ENCODE measurements at regions not wholly inside any gene's neighbourhood (a gene's known extent, or its start where the extent isn't known, plus 50 kb on each side); places are given as distances from the start of the nearest gene placed in this dataset.

- H3K9me3 ChIP-seq = no peaks in the 10 kb centered on the region
- H3K36me3 ChIP-seq = no peaks in the 10 kb centered on the region
- H3K4me1 ChIP-seq = no peaks in the 10 kb centered on the region
- TF ChIP-seq CTCF (IDR thresholded peaks at IDR 0.05) = no peak
- DNase-seq (ENCODE audit: low spot score) = no peak
- H3K4me3 ChIP-seq = no peak overlapping the region
- no peak overlapping the region for H3K27ac ChIP-seq
- no peaks in the 10 kb centered on the region for H3K27me3 ChIP-seq
These were observed 127.0 kb downstream of the LTN1 start for GRCh38 chr21:28865488-28866186.

GRCh38 chr21:28858424-28858823 lies 134.3 kb downstream of the LTN1 start:
- no peaks in the 10 kb centered on the region for H3K27me3 ChIP-seq

GRCh38 chr21:28857752-28858151 lies 134.9 kb downstream of the LTN1 start:
- Histone ChIP-seq H3K27me3 (no peaks in the 10 kb centered on the region), H3K9me3 (no peaks in the 10 kb centered on the region), H3K27ac (no peak overlapping the region), H3K4me1 (no peaks in the 10 kb centered on the region), H3K36me3 (no peaks in the 10 kb centered on the region), H3K4me3 (no peak overlapping the region)
- TF ChIP-seq CTCF (IDR thresholded peaks at IDR 0.05) = no peak
- no peak for DNase-seq (ENCODE audit: low spot score)

More at GRCh38 chr21:28858424-28858823, 134.3 kb downstream of the LTN1 start:
- no peak for DNase-seq (ENCODE audit: low spot score)
- TF ChIP-seq CTCF (IDR thresholded peaks at IDR 0.05) = no peak
- Histone ChIP-seq H3K36me3 (no peaks in the 10 kb centered on the region), H3K27ac (no peak overlapping the region), H3K4me1 (no peaks in the 10 kb centered on the region), H3K4me3 (no peak overlapping the region), H3K9me3 (no peaks in the 10 kb centered on the region)

- H3K4me3 ChIP-seq = no peak overlapping the region
- no peaks in the 10 kb centered on the region for H3K27me3 ChIP-seq
- no peak for TF ChIP-seq CTCF (IDR thresholded peaks at IDR 0.05)
- H3K36me3 ChIP-seq = no peaks in the 10 kb centered on the region
- no peaks in the 10 kb centered on the region for H3K4me1 ChIP-seq
- H3K9me3 ChIP-seq = no peaks in the 10 kb centered on the region
- H3K27ac ChIP-seq = no peak overlapping the region
- DNase-seq (ENCODE audit: low spot score) = no peak
These were observed 136.0 kb downstream of the LTN1 start for GRCh38 chr21:28856588-28857250.

- no peaks in the 10 kb centered on the region for H3K9me3 ChIP-seq
- H3K4me3 ChIP-seq = no peak overlapping the region
- no peak overlapping the region for H3K27ac ChIP-seq
- no peaks in the 10 kb centered on the region for H3K27me3 ChIP-seq
- no peaks in the 10 kb centered on the region for H3K4me1 ChIP-seq
- TF ChIP-seq CTCF (IDR thresholded peaks at IDR 0.05) = no peak
- no peaks in the 10 kb centered on the region for H3K36me3 ChIP-seq
- no peak for DNase-seq (ENCODE audit: low spot score)
These were observed 140.0 kb downstream of the LTN1 start for GRCh38 chr21:28852706-28853105.
